ENCODE measurements at regions not wholly inside any gene's neighbourhood (a gene's known extent, or its start where the extent isn't known, plus 50 kb on each side); places are given as distances from the start of the nearest gene placed in this dataset.

DNA sequence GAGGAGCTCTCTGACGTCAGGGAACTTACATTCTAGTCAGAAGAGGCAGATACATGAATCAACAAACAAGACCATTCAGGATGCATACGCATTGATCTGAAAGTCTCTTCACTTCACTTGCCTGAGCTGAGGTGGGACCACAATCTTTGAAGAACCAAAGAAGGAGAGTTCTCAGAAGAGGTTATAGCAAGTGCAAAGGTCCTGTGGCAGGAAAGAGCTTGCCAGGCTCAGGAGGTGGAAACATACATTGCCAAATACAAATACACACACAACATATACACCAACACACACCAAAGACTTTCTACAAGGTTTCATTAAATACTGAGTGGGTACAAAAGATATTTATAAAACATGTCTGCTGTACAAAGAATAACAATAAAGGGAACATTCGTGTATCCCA is 86.8 kb upstream of the GJB5 start:
- no peak for DNase-seq (ENCODE audit: low read depth in 2 of 2)
- TF ChIP-seq, protein P1, sequence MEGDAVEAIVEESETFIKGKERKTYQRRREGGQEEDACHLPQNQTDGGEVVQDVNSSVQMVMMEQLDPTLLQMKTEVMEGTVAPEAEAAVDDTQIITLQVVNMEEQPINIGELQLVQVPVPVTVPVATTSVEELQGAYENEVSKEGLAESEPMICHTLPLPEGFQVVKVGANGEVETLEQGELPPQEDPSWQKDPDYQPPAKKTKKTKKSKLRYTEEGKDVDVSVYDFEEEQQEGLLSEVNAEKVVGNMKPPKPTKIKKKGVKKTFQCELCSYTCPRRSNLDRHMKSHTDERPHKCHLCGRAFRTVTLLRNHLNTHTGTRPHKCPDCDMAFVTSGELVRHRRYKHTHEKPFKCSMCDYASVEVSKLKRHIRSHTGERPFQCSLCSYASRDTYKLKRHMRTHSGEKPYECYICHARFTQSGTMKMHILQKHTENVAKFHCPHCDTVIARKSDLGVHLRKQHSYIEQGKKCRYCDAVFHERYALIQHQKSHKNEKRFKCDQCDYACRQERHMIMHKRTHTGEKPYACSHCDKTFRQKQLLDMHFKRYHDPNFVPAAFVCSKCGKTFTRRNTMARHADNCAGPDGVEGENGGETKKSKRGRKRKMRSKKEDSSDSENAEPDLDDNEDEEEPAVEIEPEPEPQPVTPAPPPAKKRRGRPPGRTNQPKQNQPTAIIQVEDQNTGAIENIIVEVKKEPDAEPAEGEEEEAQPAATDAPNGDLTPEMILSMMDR (IDR thresholded peaks at IDR 0.05; ENCODE audit: low read depth, low read length): no peak
- H3K4me3 ChIP-seq (replicated peaks in 1 of 2; ENCODE audit: low read depth in 2 of 2, low read length in 2 of 2): no peak overlapping the region

DNA sequence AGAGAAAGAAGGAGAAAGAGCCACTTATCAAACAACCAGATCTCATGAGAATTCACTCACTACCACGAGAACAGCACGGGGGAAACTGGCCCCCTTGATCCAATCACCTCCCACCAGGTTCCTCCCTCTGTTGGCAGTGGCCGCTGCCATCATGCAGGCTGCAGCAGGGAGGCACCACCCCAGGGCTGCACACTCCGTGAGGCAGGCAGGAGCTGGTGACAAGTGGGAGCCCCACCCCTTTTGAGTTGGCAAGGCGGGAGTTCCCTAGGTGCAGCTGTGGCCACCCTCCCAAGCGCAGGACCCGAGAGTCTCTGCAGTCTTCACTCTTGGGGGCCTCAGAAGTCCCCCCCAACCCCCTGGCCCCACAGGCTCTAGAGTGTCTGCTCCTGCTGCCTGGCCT is 83.9 kb upstream of the GJB5 start:
- no peak for DNase-seq (ENCODE audit: low read depth in 2 of 2)
- TF ChIP-seq, protein P1 (IDR thresholded peaks at IDR 0.05; ENCODE audit: low read depth, low read length): no peak
- no peak overlapping the region for H3K4me3 ChIP-seq (replicated peaks in 1 of 2; ENCODE audit: low read depth in 2 of 2, low read length in 2 of 2)

DNA sequence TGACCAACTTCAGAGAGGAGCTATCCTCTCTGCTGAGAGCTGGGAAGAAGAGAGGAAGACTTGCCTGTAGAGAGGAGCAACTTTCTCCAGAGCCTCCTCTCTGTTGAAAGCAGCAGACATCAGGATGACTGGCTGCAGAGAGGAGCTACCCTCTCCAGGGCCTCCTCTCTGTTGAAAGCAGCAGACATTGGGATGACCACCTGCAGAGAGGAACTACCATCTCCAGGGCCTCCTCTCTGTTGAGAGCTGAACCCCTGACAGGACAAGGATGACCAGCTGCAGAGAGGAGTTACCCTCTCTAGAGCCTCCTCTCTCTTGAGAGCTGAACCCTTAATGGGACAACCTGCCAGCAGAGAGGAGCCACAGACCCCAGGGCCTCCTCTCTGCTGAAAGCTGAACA is 83.0 kb upstream of the GJB5 start:
- no peak overlapping the region for H3K4me3 ChIP-seq (replicated peaks in 1 of 2; ENCODE audit: low read depth in 2 of 2, low read length in 2 of 2)
- no peak for DNase-seq (ENCODE audit: low read depth in 2 of 2)
- TF ChIP-seq, protein P1 (IDR thresholded peaks at IDR 0.05; ENCODE audit: low read depth, low read length): no peak

DNA sequence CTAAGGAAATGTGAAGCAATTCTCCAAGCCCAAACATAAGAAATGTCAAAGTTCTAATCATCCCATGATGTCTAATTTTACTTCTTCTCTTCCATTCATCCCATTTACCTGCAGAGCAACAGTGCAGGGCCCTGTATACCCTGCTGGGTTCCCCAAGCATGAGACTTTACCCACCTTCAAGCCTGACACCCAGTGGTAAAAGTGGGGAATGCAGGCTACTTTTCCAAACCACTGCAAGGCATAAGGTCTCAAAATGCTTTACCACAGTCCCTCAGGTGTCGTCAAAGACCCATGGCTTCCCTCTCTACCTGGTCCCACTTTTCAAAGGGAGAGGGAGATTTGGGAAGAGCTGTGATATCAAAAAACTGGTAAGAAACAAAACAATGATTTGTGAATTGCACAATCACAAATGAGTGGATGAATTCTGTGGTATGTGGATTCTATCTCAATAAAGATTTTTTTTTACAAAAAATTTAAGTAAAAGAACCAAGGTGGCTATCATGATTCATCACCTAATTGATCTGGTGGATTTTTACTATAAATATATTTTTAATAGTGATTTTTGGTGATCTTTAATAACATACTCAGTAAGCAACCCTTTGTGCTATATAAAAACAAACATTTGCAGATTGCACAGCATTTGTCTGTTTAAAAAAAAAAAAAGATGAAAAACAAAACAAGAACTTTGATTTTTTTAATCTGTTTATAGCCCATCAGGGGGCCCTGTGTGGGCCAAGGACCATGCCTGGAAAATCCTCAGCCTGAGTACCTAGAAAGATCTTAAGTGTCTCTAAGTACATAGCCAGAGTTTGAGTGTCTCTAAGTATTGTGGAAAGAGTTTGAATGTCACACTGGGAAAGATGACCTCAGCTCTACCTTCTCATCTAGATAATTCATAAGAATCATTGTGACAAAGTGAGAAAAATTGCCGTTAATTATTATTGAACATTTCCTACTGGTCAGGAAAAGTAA is 73.1 kb upstream of the GJB5 start:
- no peak overlapping the region for H3K4me3 ChIP-seq (replicated peaks in 1 of 2; ENCODE audit: low read depth in 2 of 2, low read length in 2 of 2)
- peak; percentile 45 to 54 for DNase-seq (ENCODE audit: low read depth in 2 of 2)
- TF ChIP-seq, protein P1 (IDR thresholded peaks at IDR 0.05; ENCODE audit: low read depth, low read length): peak; percentile 89

DNA sequence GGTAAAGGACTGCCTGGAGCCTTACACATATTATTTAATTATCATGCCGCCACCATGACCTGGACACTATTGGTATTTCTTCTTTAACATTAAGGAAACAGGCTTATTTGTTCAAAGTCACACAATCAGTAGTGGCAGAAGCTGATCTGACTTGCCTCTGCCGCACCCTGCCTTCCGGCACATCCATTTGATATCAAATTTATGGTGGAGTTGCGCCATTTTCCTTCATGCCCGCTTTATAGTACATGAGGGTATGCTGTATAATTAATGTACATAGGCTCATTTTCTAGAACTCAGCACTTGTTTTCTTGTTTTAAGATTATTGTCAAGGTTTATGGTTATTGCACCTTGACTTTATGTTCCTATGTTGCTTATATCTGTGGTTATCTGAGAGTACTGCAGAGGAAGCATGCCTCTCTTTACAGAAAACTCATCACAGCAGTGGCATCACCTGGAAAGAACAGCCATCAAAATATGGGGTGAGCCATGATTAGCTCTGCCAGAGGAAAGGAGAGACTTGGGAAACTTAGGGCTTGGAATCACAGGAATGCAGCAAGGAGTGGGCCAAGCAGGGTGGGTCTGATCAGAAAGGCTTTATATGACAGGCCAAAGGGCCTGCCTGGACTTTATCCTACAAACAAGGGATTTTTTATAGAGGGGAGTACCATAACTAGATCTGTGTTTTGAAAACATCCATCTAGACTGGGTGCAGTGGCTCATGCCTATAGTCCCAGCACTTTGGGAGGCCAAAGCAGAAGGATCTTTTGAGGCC is 72.2 kb upstream of the GJB5 start:
- H3K4me3 ChIP-seq (replicated peaks in 1 of 2; ENCODE audit: low read depth in 2 of 2, low read length in 2 of 2): no peak overlapping the region
- TF ChIP-seq, protein P1 (IDR thresholded peaks at IDR 0.05; ENCODE audit: low read depth, low read length): no peak
- DNase-seq (ENCODE audit: low read depth in 2 of 2): no peak

DNA sequence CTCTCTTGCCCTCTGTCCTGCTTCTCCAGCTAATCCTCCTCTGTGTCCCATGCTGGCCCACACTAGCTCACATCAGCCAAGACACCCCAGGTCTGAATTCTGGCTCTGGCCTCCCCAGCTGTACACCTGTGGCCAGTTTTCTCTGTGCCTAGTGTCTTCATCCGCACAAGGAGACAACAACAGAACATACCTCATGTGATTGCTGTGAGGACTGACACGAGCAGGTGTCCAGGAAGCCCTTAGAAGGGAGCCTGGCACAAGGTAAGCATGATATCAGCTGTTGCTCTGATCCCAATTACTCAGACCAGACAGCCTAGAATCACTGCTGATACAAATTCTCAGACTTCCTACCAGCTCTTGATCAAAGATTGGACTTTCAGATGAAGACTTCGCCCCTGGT is 71.2 kb upstream of the GJB5 start:
- no peak overlapping the region for H3K4me3 ChIP-seq (replicated peaks in 1 of 2; ENCODE audit: low read depth in 2 of 2, low read length in 2 of 2)
- TF ChIP-seq, protein P1 (IDR thresholded peaks at IDR 0.05; ENCODE audit: low read depth, low read length): no peak
- no peak for DNase-seq (ENCODE audit: low read depth in 2 of 2)

Measured in cardiac fibroblast (primary cell).